OCI-LY7 (cell line): ENCODE measurements at regions not wholly inside any gene's neighbourhood (a gene's known extent, or its start where the extent isn't known, plus 50 kb on each side); places are given as distances from the start of the nearest gene placed in this dataset.

Source experiments
- BruUV-seq: library from RNA; stranded (reverse); fragments of 400-500 nt; replicated peaks from 2 replicates; lab custom pipeline; 2021; lab: Mats Ljungman, UMichigan
- CTCF ChIA-PET: fragments of 300-600 bp; sonication (Branson Sonifier 250); formaldehyde crosslinking; loops from one replicate; lab custom pipeline; 2022; ENCODE audit warnings: antibody characterized with exemption; ENCODE audit not compliant: unreplicated experiment; lab: Charles Lee
- POLR2A ChIA-PET: fragments of 300-600 bp; sonication (Branson Sonifier 250); formaldehyde crosslinking; loops from one replicate; lab custom pipeline; 2022; ENCODE audit warnings: antibody characterized with exemption; lab: Charles Lee
- DNase-seq: peaks from one replicate; pipeline ENCODE4 v3.0.0-alpha.2; 2015; ENCODE audit warnings: low spot score
- H2AFZ ChIP-seq: fragments of 200-600 bp; sonication (generic), shearing (Covaris generic); 2 replicates; pipeline ENCODE4 v1.6.1; 2014; ENCODE audit warnings: mild to moderate bottlenecking, antibody characterized with exemption, low read length, moderate library complexity
- H3K27ac ChIP-seq: fragments of 200-600 bp; sonication (generic); 2 replicates; pipeline ENCODE4 v1.5.1; 2014; ENCODE audit warnings: mixed run types, low read depth, mild to moderate bottlenecking, moderate library complexity, low read length, inconsistent platforms; ENCODE audit not compliant: poor library complexity, severe bottlenecking
- H3K36me3 ChIP-seq: fragments of 200-600 bp; sonication (generic); 2 replicates; pipeline ENCODE4 v1.6.1; 2014; ENCODE audit warnings: mild to moderate bottlenecking, antibody characterized with exemption, low read length, moderate library complexity, mixed read lengths; ENCODE audit not compliant: insufficient read depth
- H3K4me1 ChIP-seq: fragments of 200-600 bp; sonication (generic); 2 replicates; pipeline ENCODE4 v1.5.1; 2014; ENCODE audit warnings: mild to moderate bottlenecking, low read length; ENCODE audit not compliant: insufficient read depth, poor library complexity, severe bottlenecking
- H3K4me2 ChIP-seq: fragments of 200-600 bp; sonication (generic); 2 replicates; pipeline ENCODE4 v1.6.1; 2014; ENCODE audit warnings: mild to moderate bottlenecking, low read length
- H3K4me3 ChIP-seq: fragments of 200-600 bp; sonication (generic); 2 replicates; pipeline ENCODE4 v1.5.1; 2014; ENCODE audit warnings: mild to moderate bottlenecking, low read depth, low read length; ENCODE audit not compliant: poor library complexity, severe bottlenecking
- H3K79me2 ChIP-seq: fragments of 200-600 bp; sonication (generic); 2 replicates; pipeline ENCODE4 v1.6.1; 2016; ENCODE audit warnings: low read depth, mild to moderate bottlenecking, low read length, moderate library complexity, mixed read lengths; ENCODE audit not compliant: insufficient read depth
- H3K9me2 ChIP-seq: fragments of 200-600 bp; sonication (generic); 2 replicates; pipeline ENCODE4 v1.6.1; 2016; ENCODE audit warnings: mild to moderate bottlenecking, low read length, mixed read lengths; ENCODE audit not compliant: insufficient read depth
- H3K9me3 ChIP-seq: fragments of 200-600 bp; sonication (generic); 2 replicates; pipeline ENCODE4 v1.6.1; 2014; ENCODE audit warnings: mild to moderate bottlenecking, mixed run types, low read length, mixed read lengths
- H4K20me1 ChIP-seq: fragments of 200-600 bp; sonication (generic); 2 replicates; pipeline ENCODE4 v1.6.1; 2014; ENCODE audit warnings: mild to moderate bottlenecking, antibody characterized with exemption, low read length, moderate library complexity, mixed read lengths; ENCODE audit not compliant: insufficient read depth
- EZH2phosphoT487 ChIP-seq: fragments of 200-600 bp; sonication (generic); IDR thresholded peaks from 2 replicates; pipeline ENCODE4 v1.6.1; 2018; ENCODE audit warnings: low read depth, borderline replicate concordance, mild to moderate bottlenecking, mixed run types, antibody characterized with exemption, low read length, moderate library complexity, mixed read lengths
- intact Hi-C: fragments of 100-400 bp; cut with micrococcal nuclease; formaldehyde crosslinking; loops from one replicate; pipeline ENCODE4 v1.10.0; 2022; ENCODE audit not compliant: unreplicated experiment
- TF ChIP-seq, protein P1 (sequence below): fragments of 200-600 bp; sonication (generic); conservative IDR thresholded peaks from 2 replicates; pipeline ENCODE4 v1.5.1; 2014; ENCODE audit warnings: mild to moderate bottlenecking, antibody characterized with exemption, low read length, moderate library complexity, mixed read lengths

- no peak overlapping the region for H3K27ac ChIP-seq
- no peaks in the 10 kb centered on the region for H3K9me3 ChIP-seq
- no peak overlapping the region for H2AFZ ChIP-seq
- no peak overlapping the region for H3K4me3 ChIP-seq
- no peak overlapping the region for H3K4me2 ChIP-seq
- no peaks in the 10 kb centered on the region for H3K9me2 ChIP-seq
- TF ChIP-seq EZH2phosphoT487 = no peak
- TF ChIP-seq, protein P1, sequence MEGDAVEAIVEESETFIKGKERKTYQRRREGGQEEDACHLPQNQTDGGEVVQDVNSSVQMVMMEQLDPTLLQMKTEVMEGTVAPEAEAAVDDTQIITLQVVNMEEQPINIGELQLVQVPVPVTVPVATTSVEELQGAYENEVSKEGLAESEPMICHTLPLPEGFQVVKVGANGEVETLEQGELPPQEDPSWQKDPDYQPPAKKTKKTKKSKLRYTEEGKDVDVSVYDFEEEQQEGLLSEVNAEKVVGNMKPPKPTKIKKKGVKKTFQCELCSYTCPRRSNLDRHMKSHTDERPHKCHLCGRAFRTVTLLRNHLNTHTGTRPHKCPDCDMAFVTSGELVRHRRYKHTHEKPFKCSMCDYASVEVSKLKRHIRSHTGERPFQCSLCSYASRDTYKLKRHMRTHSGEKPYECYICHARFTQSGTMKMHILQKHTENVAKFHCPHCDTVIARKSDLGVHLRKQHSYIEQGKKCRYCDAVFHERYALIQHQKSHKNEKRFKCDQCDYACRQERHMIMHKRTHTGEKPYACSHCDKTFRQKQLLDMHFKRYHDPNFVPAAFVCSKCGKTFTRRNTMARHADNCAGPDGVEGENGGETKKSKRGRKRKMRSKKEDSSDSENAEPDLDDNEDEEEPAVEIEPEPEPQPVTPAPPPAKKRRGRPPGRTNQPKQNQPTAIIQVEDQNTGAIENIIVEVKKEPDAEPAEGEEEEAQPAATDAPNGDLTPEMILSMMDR = no peak
- no TSS peak for BruUV-seq
- H3K4me1 ChIP-seq = no peaks in the 10 kb centered on the region
- H3K79me2 ChIP-seq = no peaks in the 10 kb centered on the region
- no peak for DNase-seq
- no peaks in the 10 kb centered on the region for H3K36me3 ChIP-seq
- H4K20me1 ChIP-seq = no peaks in the 10 kb centered on the region
- ChIA-PET POLR2A (no interaction called here), CTCF (no interaction called here)
- intact Hi-C loops = no loop called here
These were observed 186.8 kb downstream of the ACTL7B start for GRCh38 chr9:108668938-108669335.

- H3K9me3 ChIP-seq = no peaks in the 10 kb centered on the region
- no peaks in the 10 kb centered on the region for H3K9me2 ChIP-seq
- ChIA-PET POLR2A (no interaction called here), CTCF (no interaction called here)
- no peaks in the 10 kb centered on the region for H3K36me3 ChIP-seq
- H2AFZ ChIP-seq = no peak overlapping the region
- BruUV-seq = no TSS peak
- no peak overlapping the region for H3K4me3 ChIP-seq
- no peak for DNase-seq
- H3K4me1 ChIP-seq = no peaks in the 10 kb centered on the region
- H3K4me2 ChIP-seq = no peak overlapping the region
- H3K27ac ChIP-seq = no peak overlapping the region
- H4K20me1 ChIP-seq = no peaks in the 10 kb centered on the region
- intact Hi-C loops = no loop called here
- TF ChIP-seq, protein P1 = no peak
- no peak for TF ChIP-seq EZH2phosphoT487
- H3K79me2 ChIP-seq = no peaks in the 10 kb centered on the region
These were observed 187.4 kb downstream of the ACTL7B start for GRCh38 chr9:108668191-108668937.

- DNase-seq = no peak
- CTCF ChIA-PET = no interaction called here
- no peaks in the 10 kb centered on the region for H3K9me3 ChIP-seq
- H4K20me1 ChIP-seq = no peaks in the 10 kb centered on the region
- no peak overlapping the region for H3K4me3 ChIP-seq
- no peaks in the 10 kb centered on the region for H3K4me1 ChIP-seq
- no peaks in the 10 kb centered on the region for H3K9me2 ChIP-seq
- intact Hi-C loops = no loop called here
- H3K36me3 ChIP-seq = no peaks in the 10 kb centered on the region
- H3K79me2 ChIP-seq = no peaks in the 10 kb centered on the region
- H2AFZ ChIP-seq = no peak overlapping the region
- BruUV-seq = no TSS peak
- POLR2A ChIA-PET = no interaction called here
- no peak overlapping the region for H3K27ac ChIP-seq
- TF ChIP-seq, protein P1 = no peak
- TF ChIP-seq EZH2phosphoT487 = no peak
- H3K4me2 ChIP-seq = no peak overlapping the region
These were observed 189.5 kb downstream of the ACTL7B start for GRCh38 chr9:108666240-108666784.
